CD14-positive monocyte (primary cell): ENCODE measurements at regions not wholly inside any gene's neighbourhood (a gene's known extent, or its start where the extent isn't known, plus 50 kb on each side); places are given as distances from the start of the nearest gene placed in this dataset.
"Not testable (repeated sequence)": the region's sequence is repeated elsewhere in the genome, so short reads cannot be mapped to it uniquely, and the experiment has no call there.

Source experiments
- DNase-seq, 3 donors: peaks; one replicate each; pipeline ENCODE4 v3.0.0-alpha.2; 2011 to 2022
- H2AFZ ChIP-seq: 2 replicates; pipeline ENCODE4 v1.6.0; 2012; ENCODE audit warnings: mild to moderate bottlenecking, low read depth, low read length, inconsistent platforms; ENCODE audit not compliant: insufficient read depth, poor library complexity, severe bottlenecking
- H3K27ac ChIP-seq, 2 donors: 1 replicate in 1 of 2; 2 replicates in 1 of 2; pipeline ENCODE4 v1.5.1; 2012 to 2013; ENCODE audit warnings: low read length in 2 of 2, control low read depth in 1 of 2, inconsistent platforms in 1 of 2, low read depth in 1 of 2, mild to moderate bottlenecking in 1 of 2
- H3K27me3 ChIP-seq, 2 donors: one replicate each; pipeline versions ENCODE4 v1.6.0 to v1.6.1; 2011 to 2013; ENCODE audit warnings: low read length in 2 of 2; ENCODE audit not compliant: control insufficient read depth in 2 of 2, insufficient read depth in 2 of 2
- H3K36me3 ChIP-seq, 2 donors: replicated peaks in 1 of 2; 1 replicate in 1 of 2; 2 replicates in 1 of 2; pipeline versions ENCODE4 v1.5.1 to v1.6.1; 2012 to 2013; ENCODE audit warnings: low read length in 2 of 2, control low read depth in 1 of 2, inconsistent platforms in 1 of 2, mild to moderate bottlenecking in 1 of 2; ENCODE audit not compliant: insufficient read depth in 2 of 2, control insufficient read depth in 1 of 2
- H3K4me1 ChIP-seq, 2 donors: 1 replicate in 1 of 2; 2 replicates in 1 of 2; pipeline versions ENCODE4 v1.5.1 to v1.6.1; 2012 to 2013; ENCODE audit warnings: low read length in 2 of 2, control low read depth in 1 of 2, inconsistent platforms in 1 of 2, mild to moderate bottlenecking in 1 of 2, moderate library complexity in 1 of 2; ENCODE audit not compliant: insufficient read depth in 2 of 2, control insufficient read depth in 1 of 2
- H3K4me2 ChIP-seq: replicated peaks from 2 replicates; pipeline ENCODE3; 2012; ENCODE audit warnings: low read length, moderate library complexity, mild to moderate bottlenecking; ENCODE audit not compliant: poor library complexity, severe bottlenecking; ENCODE audit errors: extremely low read depth
- H3K4me3 ChIP-seq, 3 experiments: fragments of 200-600 bp in 1 of 3; sonication (generic) in 1 of 3; replicated peaks in 1 of 3; 1 replicate in 2 of 3; 2 replicates in 1 of 3; pipeline ENCODE4 v1.5.1; 2011 to 2013; ENCODE audit warnings: low read length in 3 of 3, mild to moderate bottlenecking in 3 of 3, control low read depth in 2 of 3, low read depth in 2 of 3, inconsistent platforms in 1 of 3, moderate library complexity in 1 of 3
- H3K79me2 ChIP-seq: 2 replicates; pipeline ENCODE4 v1.6.0; 2012; ENCODE audit warnings: mild to moderate bottlenecking, control low read depth, inconsistent platforms, low read length, moderate library complexity; ENCODE audit not compliant: insufficient read depth
- H3K9ac ChIP-seq: 2 replicates; pipeline ENCODE4 v1.6.0; 2017; ENCODE audit warnings: low read length, mild to moderate bottlenecking; ENCODE audit not compliant: insufficient read depth, poor library complexity, severe bottlenecking
- H3K9me3 ChIP-seq, 2 donors: replicated peaks in 1 of 2; 1 replicate in 1 of 2; 2 replicates in 1 of 2; pipeline versions ENCODE4 v1.5.1 to v1.6.1; 2012 to 2013; ENCODE audit warnings: low read length in 2 of 2, control low read depth in 1 of 2; ENCODE audit not compliant: control insufficient read depth in 1 of 2, insufficient read depth in 1 of 2
- H4K20me1 ChIP-seq: 2 replicates; pipeline ENCODE4 v1.6.0; 2012; ENCODE audit warnings: mild to moderate bottlenecking, low read length, control low read depth, moderate library complexity; ENCODE audit not compliant: insufficient read depth
- H3K27ac Mint-ChIP-seq, 7 donors: one replicate each; pipeline ENCODE4 v1.8.0; 2020; ENCODE audit warnings: mild to moderate bottlenecking in 7 of 7, mixed read lengths in 7 of 7, moderate library complexity in 6 of 7, inconsistent platforms in 2 of 7
- H3K27me3 Mint-ChIP-seq, 3 donors: one replicate each; pipeline ENCODE4 v1.8.0; 2021 to 2022; ENCODE audit warnings: low read depth in 3 of 3, mild to moderate bottlenecking in 3 of 3, mixed read lengths in 3 of 3, moderate library complexity in 3 of 3, inconsistent platforms in 1 of 3
- H3K36me3 Mint-ChIP-seq, 2 donors: one replicate each; pipeline ENCODE4 v1.8.0; 2020; ENCODE audit warnings: mixed read lengths in 2 of 2, inconsistent platforms in 1 of 2, mild to moderate bottlenecking in 1 of 2
- H3K4me1 Mint-ChIP-seq: one replicate; pipeline ENCODE4 v1.8.0; 2020; ENCODE audit warnings: mild to moderate bottlenecking, mixed read lengths
- H3K4me3 Mint-ChIP-seq, 2 donors: one replicate each; pipeline ENCODE4 v1.8.0; 2020; ENCODE audit warnings: mild to moderate bottlenecking in 2 of 2, mixed read lengths in 2 of 2, moderate library complexity in 1 of 2
- H3K9me3 Mint-ChIP-seq, 7 donors: one replicate each; pipeline ENCODE4 v1.8.0; 2020 to 2022; ENCODE audit warnings: mixed read lengths in 7 of 7, mild to moderate bottlenecking in 6 of 7, moderate library complexity in 6 of 7, inconsistent platforms in 2 of 7
- WGBS: methylation state at CpG from one replicate; pipeline ENCODE4 v1.1.5; 2013; ENCODE audit warnings: missing lambda C conversion rate; ENCODE audit not compliant: insufficient coverage; 5-methylcytosine and 5-hydroxymethylcytosine counted together
- intact Hi-C, 2 donors: fragments of 100-400 bp; cut with micrococcal nuclease; formaldehyde crosslinking; loops; one replicate each; pipeline versions ENCODE4 v1.15.0 to v1.15.1; 2023
- TF ChIP-seq, protein P1 (sequence below): fragments of 200-600 bp; IDR thresholded peaks from one replicate; pipeline ENCODE4 v1.8.0; 2022; ENCODE audit warnings: antibody characterized with exemption, mild to moderate bottlenecking

DNA sequence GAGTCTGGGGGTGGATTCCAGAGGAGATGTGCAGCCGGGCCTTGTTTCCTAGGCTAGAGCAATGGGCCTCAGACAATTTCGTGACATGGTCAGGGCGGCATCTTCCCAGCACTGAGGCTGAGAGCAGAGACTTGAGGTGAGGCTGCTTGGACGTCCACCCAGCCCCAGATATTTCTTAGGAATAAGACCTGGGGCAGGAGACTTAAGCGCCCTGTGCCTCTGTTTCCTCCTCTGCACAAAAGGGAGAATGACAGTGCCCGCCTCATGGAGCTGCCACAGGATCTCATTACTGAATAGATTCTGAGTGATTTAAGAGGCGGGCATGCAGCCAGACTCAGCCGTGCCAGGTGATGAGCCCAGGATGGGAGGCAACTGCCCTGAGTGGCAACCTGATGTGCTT lies 297.9 kb upstream of the SFSWAP start:
- no peak overlapping the region for H3K27ac ChIP-seq
- H3K27me3 ChIP-seq, result no peaks in the 10 kb centered on the region
- Mint-ChIP-seq H3K4me3 (no peak overlapping the region), H3K4me1 (no peaks in the 10 kb centered on the region), H3K36me3 (no peaks in the 10 kb centered on the region), H3K27ac (no peak overlapping the region), H3K9me3 (peaks cover 0 to 6% (median 2%) of the 10 kb centered on the region in 7 donors), H3K27me3 (peaks cover 0 to 9% (median 4%) of the 10 kb centered on the region in 3 donors)
- no peaks in the 10 kb centered on the region for H3K36me3 ChIP-seq
- H2AFZ ChIP-seq, result no peak overlapping the region
- H3K79me2 ChIP-seq, result no peaks in the 10 kb centered on the region
- no peaks in the 10 kb centered on the region for H4K20me1 ChIP-seq
- H3K4me2 ChIP-seq, result no peak overlapping the region
- no peak overlapping the region for H3K4me3 ChIP-seq
- WGBS, result 82% methylated on average over 7 of the region's 8 CpGs
- TF ChIP-seq, protein P1, sequence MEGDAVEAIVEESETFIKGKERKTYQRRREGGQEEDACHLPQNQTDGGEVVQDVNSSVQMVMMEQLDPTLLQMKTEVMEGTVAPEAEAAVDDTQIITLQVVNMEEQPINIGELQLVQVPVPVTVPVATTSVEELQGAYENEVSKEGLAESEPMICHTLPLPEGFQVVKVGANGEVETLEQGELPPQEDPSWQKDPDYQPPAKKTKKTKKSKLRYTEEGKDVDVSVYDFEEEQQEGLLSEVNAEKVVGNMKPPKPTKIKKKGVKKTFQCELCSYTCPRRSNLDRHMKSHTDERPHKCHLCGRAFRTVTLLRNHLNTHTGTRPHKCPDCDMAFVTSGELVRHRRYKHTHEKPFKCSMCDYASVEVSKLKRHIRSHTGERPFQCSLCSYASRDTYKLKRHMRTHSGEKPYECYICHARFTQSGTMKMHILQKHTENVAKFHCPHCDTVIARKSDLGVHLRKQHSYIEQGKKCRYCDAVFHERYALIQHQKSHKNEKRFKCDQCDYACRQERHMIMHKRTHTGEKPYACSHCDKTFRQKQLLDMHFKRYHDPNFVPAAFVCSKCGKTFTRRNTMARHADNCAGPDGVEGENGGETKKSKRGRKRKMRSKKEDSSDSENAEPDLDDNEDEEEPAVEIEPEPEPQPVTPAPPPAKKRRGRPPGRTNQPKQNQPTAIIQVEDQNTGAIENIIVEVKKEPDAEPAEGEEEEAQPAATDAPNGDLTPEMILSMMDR, result no peak
- intact Hi-C loops, result no loop called here
- no peaks in the 10 kb centered on the region for H3K4me1 ChIP-seq
- H3K9ac ChIP-seq, result no peak overlapping the region
- no peaks in the 10 kb centered on the region for H3K9me3 ChIP-seq
- DNase-seq, result no peak

DNA sequence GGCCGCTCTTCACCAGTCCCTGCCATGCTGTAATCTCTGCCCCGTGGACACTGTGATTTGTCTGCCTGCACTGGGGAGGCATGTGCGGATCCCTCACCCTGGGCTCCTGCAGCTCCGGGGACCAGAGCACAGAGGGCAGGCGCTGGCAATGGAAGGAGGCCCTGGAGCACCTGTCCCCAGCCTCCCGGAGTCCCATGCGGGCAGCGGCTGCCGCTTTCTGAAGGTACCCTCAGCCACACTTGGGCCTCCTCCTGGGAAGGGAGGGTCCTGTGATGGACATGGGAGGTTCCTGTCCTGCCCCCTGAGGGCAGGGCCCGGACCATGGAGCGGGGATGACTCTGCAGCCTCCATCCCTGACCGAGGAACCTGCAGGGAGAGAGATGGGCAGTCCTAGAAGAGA lies 297.4 kb upstream of the SFSWAP start:
- Mint-ChIP-seq H3K27ac (no peak overlapping the region), H3K36me3 (no peaks in the 10 kb centered on the region), H3K27me3 (peaks cover 0 to 9% (median 4%) of the 10 kb centered on the region in 3 donors), H3K9me3 (peaks cover 0 to 6% (median 2%) of the 10 kb centered on the region in 7 donors), H3K4me3 (no peak overlapping the region), H3K4me1 (no peaks in the 10 kb centered on the region)
- no peaks in the 10 kb centered on the region for H3K4me1 ChIP-seq
- H3K36me3 ChIP-seq, result no peaks in the 10 kb centered on the region
- WGBS, result 98% methylated on average over 5 of the region's 12 CpGs
- no peaks in the 10 kb centered on the region for H4K20me1 ChIP-seq
- intact Hi-C loops, result no loop called here
- TF ChIP-seq, protein P1, result no peak
- no peak overlapping the region for H3K9ac ChIP-seq
- no peaks in the 10 kb centered on the region for H3K79me2 ChIP-seq
- H3K4me2 ChIP-seq, result no peak overlapping the region
- no peak overlapping the region for H3K27ac ChIP-seq
- no peaks in the 10 kb centered on the region for H3K9me3 ChIP-seq
- no peak overlapping the region for H2AFZ ChIP-seq
- H3K27me3 ChIP-seq, result no peaks in the 10 kb centered on the region
- no peak for DNase-seq
- H3K4me3 ChIP-seq, result no peak overlapping the region

DNA sequence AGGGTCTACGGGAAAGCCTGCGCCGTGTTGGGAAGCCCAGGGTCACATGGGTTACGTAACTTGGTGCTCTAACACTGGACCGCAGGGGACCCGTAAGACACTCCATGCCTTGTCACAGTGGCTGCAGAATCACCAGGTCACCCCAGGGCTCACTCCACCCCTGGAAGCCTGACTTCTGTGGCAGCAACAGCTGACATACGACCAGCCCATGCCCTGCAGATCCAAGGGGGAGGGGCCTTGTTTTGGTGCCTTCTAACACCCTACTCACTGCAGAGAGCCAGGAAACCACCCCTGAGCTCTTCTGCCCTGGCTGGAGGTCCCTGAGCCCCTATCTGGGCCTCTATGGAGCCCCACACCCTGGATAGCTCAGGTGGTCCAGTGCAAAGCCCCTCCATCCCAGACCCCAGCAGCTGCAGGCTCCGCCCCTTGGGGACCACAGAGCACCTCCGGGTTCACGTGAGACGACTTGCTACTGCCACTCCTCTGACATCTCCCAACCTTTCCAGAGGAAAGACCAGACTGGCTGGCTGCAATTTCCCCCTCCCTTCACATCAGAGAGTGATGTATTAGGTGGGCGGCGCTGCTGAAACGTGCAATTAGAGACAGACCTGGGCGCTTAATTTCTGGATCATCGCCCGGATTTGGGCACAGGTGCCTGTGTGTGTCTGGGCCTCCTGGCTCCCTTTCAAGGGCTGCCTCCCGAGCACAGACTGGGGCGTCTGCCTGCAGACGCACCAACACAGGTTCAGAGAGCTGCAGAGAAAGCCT lies 296.6 kb upstream of the SFSWAP start:
- H3K4me1 Mint-ChIP-seq, H2AFZ ChIP-seq, H3K27ac ChIP-seq, H3K27me3 Mint-ChIP-seq, H3K4me3 ChIP-seq, H3K36me3 Mint-ChIP-seq, H3K36me3 ChIP-seq, H4K20me1 ChIP-seq, H3K4me1 ChIP-seq, H3K79me2 ChIP-seq, H3K27ac Mint-ChIP-seq, H3K4me2 ChIP-seq, H3K9me3 Mint-ChIP-seq, H3K4me3 Mint-ChIP-seq, H3K9ac ChIP-seq, DNase-seq, intact Hi-C loops, H3K27me3 ChIP-seq, H3K9me3 ChIP-seq: not testable (repeated sequence)
- WGBS, result no CpG with 5 or more reads among the region's 20 CpGs
